HepG2 (cell line): ENCODE measurements at regions not wholly inside any gene's neighbourhood (a gene's known extent, or its start where the extent isn't known, plus 50 kb on each side); places are given as distances from the start of the nearest gene placed in this dataset.
A peak's percentile ranks its signal among the peaks of the same experiment; 100 is the strongest.

Experiments
- ATAC-seq: fragments of 200-7000 bp; cut with Tn5 transposase; 3 replicates; pipeline ENCODE4 v1.9.1; 2020; ENCODE audit warnings: mild to moderate bottlenecking, moderate library complexity
- BruUV-seq: library from RNA; stranded (reverse); fragments of 400-500 nt; replicated peaks from 2 replicates; lab custom pipeline; 2021; lab: Mats Ljungman, UMichigan
- CTCF ChIA-PET: fragments of 300-600 bp; formaldehyde crosslinking; extraction: SDS; loops from one replicate; lab custom pipeline; 2021; ENCODE audit warnings: low total read pairs, inconsistent platforms, low intra/inter-chr PET ratio; lab: Yijun Ruan, JAX
- POLR2A ChIA-PET: fragments of 350-600 bp; sonication (Branson Sonifier 250); formaldehyde crosslinking; loops from one replicate; lab custom pipeline; 2020; ENCODE audit warnings: antibody characterized with exemption, inconsistent platforms; lab: Yijun Ruan, JAX
- DNase-seq: peaks from one replicate; pipeline ENCODE4 v3.0.0-alpha.2; 2015; ENCODE audit warnings: low spot score
- FAIRE-seq: peaks from 3 replicates; lab custom pipeline; 2011; peaks lifted over from hg19 to GRCh38; lab: Jason Lieb, UNC
- H2AFZ ChIP-seq: one replicate; pipeline ENCODE4 v1.6.1; 2011; ENCODE audit warnings: low read length, inconsistent platforms
- H3K27ac ChIP-seq: fragments of 300-600 bp; 3 replicates; pipeline ENCODE4 v1.8.0; 2011; ENCODE audit warnings: mixed run types, mild to moderate bottlenecking, mixed read lengths, low read length, inconsistent platforms; ENCODE audit not compliant: insufficient read depth; ENCODE audit errors: extremely low read length
- H3K27me3 ChIP-seq, 2 experiments: fragments of 200-600 bp in 1 of 2; 2 replicates in 1 of 2; 3 replicates in 1 of 2; pipeline versions ENCODE4 v1.6.0 to v1.8.0; 2011; ENCODE audit warnings: low read length in 2 of 2, mild to moderate bottlenecking in 2 of 2, moderate library complexity in 2 of 2, inconsistent platforms in 1 of 2; ENCODE audit not compliant: insufficient read depth in 2 of 2, control insufficient read depth in 1 of 2
- H3K36me3 ChIP-seq, 2 experiments: fragments of 200-600 bp in 1 of 2; replicated peaks in 1 of 2; 2 replicates in 1 of 2; 3 replicates in 1 of 2; pipeline versions ENCODE4 v1.5.1 to v1.8.0; 2011; ENCODE audit warnings: low read length in 2 of 2, inconsistent platforms in 1 of 2; ENCODE audit not compliant: insufficient read depth in 2 of 2, control insufficient read depth in 1 of 2
- H3K4me1 ChIP-seq: 2 replicates; pipeline ENCODE4 v1.5.1; 2012; ENCODE audit warnings: low read length, inconsistent platforms; ENCODE audit not compliant: insufficient read depth
- H3K4me2 ChIP-seq: 2 replicates; pipeline ENCODE4 v1.6.0; 2011; ENCODE audit warnings: low read depth, low read length, inconsistent platforms
- H3K4me3 ChIP-seq, 3 experiments: fragments of 200-600 bp in 1 of 3; sonication (generic), shearing (Covaris generic) in 1 of 3; replicated peaks in 1 of 3; 2 replicates each; pipeline ENCODE4 v1.5.1; 2011 to 2016; ENCODE audit warnings: low read length in 3 of 3, inconsistent platforms in 2 of 3, low read depth in 2 of 3, mild to moderate bottlenecking in 2 of 3, control low read depth in 1 of 3, mixed read lengths in 1 of 3; ENCODE audit not compliant: insufficient read depth in 1 of 3
- H3K79me2 ChIP-seq: one replicate; pipeline ENCODE4 v1.6.1; 2011; ENCODE audit warnings: low read length, inconsistent platforms; ENCODE audit not compliant: insufficient read depth
- H3K9ac ChIP-seq: 2 replicates; pipeline ENCODE4 v1.6.0; 2011; ENCODE audit warnings: mild to moderate bottlenecking, low read depth, low read length, inconsistent platforms; ENCODE audit not compliant: insufficient read depth
- H3K9me3 ChIP-seq: 2 replicates; pipeline ENCODE4 v1.5.1; 2012; ENCODE audit warnings: mild to moderate bottlenecking, low read length
- H4K20me1 ChIP-seq: 2 replicates; pipeline ENCODE4 v1.6.0; 2011; ENCODE audit warnings: inconsistent platforms, mild to moderate bottlenecking, low read length, moderate library complexity; ENCODE audit not compliant: insufficient read depth
- LBX2 ChIP-seq: sonication (generic); formaldehyde crosslinking; IDR thresholded peaks from 2 replicates; pipeline ENCODE4 v1.5.0; 2020; ENCODE audit warnings: missing genetic modification reagents, mild to moderate bottlenecking, borderline replicate concordance
- NFE2L1 ChIP-seq: sonication (generic); formaldehyde crosslinking; IDR thresholded peaks from 2 replicates; pipeline ENCODE4 v1.4.0; 2020; ENCODE audit warnings: missing genetic modification reagents, mild to moderate bottlenecking, borderline replicate concordance
- NFKB2 ChIP-seq: sonication (generic); formaldehyde crosslinking; IDR thresholded peaks from 2 replicates; pipeline ENCODE4 v1.4.0; 2020; ENCODE audit warnings: missing genetic modification reagents, borderline replicate concordance
- PHB2 ChIP-seq: fragments of 450-650 bp; IDR thresholded peaks from 2 replicates; pipeline ENCODE4 v1.6.1; 2018; ENCODE audit not compliant: partially characterized antibody
- ZFP36 ChIP-seq: fragments of 150-350 bp; IDR thresholded peaks from 2 replicates; pipeline ENCODE4 v1.6.1; 2018; ENCODE audit warnings: borderline replicate concordance, low read length, low read depth; ENCODE audit not compliant: partially characterized antibody
- ZMAT3 ChIP-seq: sonication (generic); formaldehyde crosslinking; conservative IDR thresholded peaks from 2 replicates; pipeline ENCODE4 v1.7.0; 2021; ENCODE audit warnings: missing genetic modification reagents
- ZNF275 ChIP-seq: sonication (generic); formaldehyde crosslinking; IDR thresholded peaks from 2 replicates; pipeline ENCODE4 v1.8.0; 2022; ENCODE audit warnings: missing genetic modification reagents, mild to moderate bottlenecking, inconsistent platforms, borderline replicate concordance
- WGBS: methylation state at CpG from one replicate; pipeline ENCODE4 v1.1.6; 2017; ENCODE audit warnings: low lambda C conversion rate; 5-methylcytosine and 5-hydroxymethylcytosine counted together
- in situ Hi-C: cut with HindIII; loops from 2 replicates; pipeline ENCODE4 v1.10.0; 2017; ENCODE audit warnings: low pct_unique_long_range_greater_than_20kb; ENCODE audit not compliant: extremely low pct_ligation_motif_present
- intact Hi-C: fragments of 100-400 bp; cut with micrococcal nuclease; formaldehyde crosslinking; loops from one replicate; pipeline ENCODE4 v1.10.0; 2022; ENCODE audit not compliant: unreplicated experiment

- no peak for TF ChIP-seq ZNF275 (CRISPR knock-in tag)
- TF ChIP-seq ZMAT3 (CRISPR knock-in tag): no peak
Measured at GRCh38 chrX:102067966-102068723, 57.3 kb upstream of the TCEAL2 start (continued).

GRCh38 chrX:102063445-102064074 lies 61.9 kb upstream of the TCEAL2 start:
- Histone ChIP-seq H3K27me3 (no peaks in the 10 kb centered on the region), H4K20me1 (no peaks in the 10 kb centered on the region), H3K9ac (no peak overlapping the region), H3K4me3 (no peak overlapping the region), H3K27ac (no peak overlapping the region), H2AFZ (no peak overlapping the region), H3K4me1 (no peaks in the 10 kb centered on the region), H3K36me3 (no peaks in the 10 kb centered on the region), H3K79me2 (no peaks in the 10 kb centered on the region), H3K9me3 (no peaks in the 10 kb centered on the region; the same call in 1 of the 2 replicates), H3K4me2 (no peak overlapping the region)
- no peak for DNase-seq
- in situ Hi-C loops: no loop called here
- TF ChIP-seq ZFP36: peak; percentile 54
- TF ChIP-seq NFKB2 (CRISPR knock-in tag): no peak
- TF ChIP-seq NFE2L1 (CRISPR knock-in tag): no peak
- TF ChIP-seq PHB2: no peak
- no peak for TF ChIP-seq LBX2
- no peak for ATAC-seq
- CTCF ChIA-PET: no interaction called here
- WGBS: 51% methylated on average over 2 of the region's 2 CpGs
- POLR2A ChIA-PET: no interaction called here
- BruUV-seq: no TSS peak
- FAIRE-seq: no peak
- intact Hi-C loops: no loop called here
